Naive B cell (primary cell): ENCODE measurements at regions not wholly inside any gene's neighbourhood (a gene's known extent, or its start where the extent isn't known, plus 50 kb on each side); places are given as distances from the start of the nearest gene placed in this dataset.

Experiments
- ATAC-seq, 2 donors: fragments of 150-1000 bp; cut with Tn5 transposase; 2 replicates each; pipeline ENCODE4 v1.10.0; 2021; ENCODE audit warnings: low read depth in 2 of 2, mild to moderate bottlenecking in 2 of 2, moderate library complexity in 2 of 2
- DNase-seq: peaks from one replicate; pipeline ENCODE4 v3.0.0; 2022
- H3K27ac Mint-ChIP-seq, 6 donors: one replicate each; pipeline ENCODE4 v1.8.0; 2020 to 2022; ENCODE audit warnings: mild to moderate bottlenecking in 6 of 6, mixed read lengths in 6 of 6, moderate library complexity in 5 of 6, inconsistent platforms in 2 of 6
- H3K27me3 Mint-ChIP-seq, 3 donors: one replicate each; pipeline ENCODE4 v1.8.0; 2021 to 2022; ENCODE audit warnings: mixed read lengths in 3 of 3, mild to moderate bottlenecking in 1 of 3
- H3K36me3 Mint-ChIP-seq, 2 donors: one replicate each; pipeline ENCODE4 v1.8.0; 2020 to 2022; ENCODE audit warnings: mixed read lengths in 2 of 2, inconsistent platforms in 1 of 2, mild to moderate bottlenecking in 1 of 2
- H3K4me1 Mint-ChIP-seq, 3 donors: one replicate each; pipeline ENCODE4 v1.8.0; 2020 to 2022; ENCODE audit warnings: mixed read lengths in 3 of 3, inconsistent platforms in 1 of 3, mild to moderate bottlenecking in 1 of 3, moderate library complexity in 1 of 3
- H3K4me3 Mint-ChIP-seq, 8 donors: one replicate each; pipeline ENCODE4 v1.8.0; 2020 to 2022; ENCODE audit warnings: mild to moderate bottlenecking in 8 of 8, mixed read lengths in 8 of 8, moderate library complexity in 8 of 8, inconsistent platforms in 2 of 8
- H3K9me3 Mint-ChIP-seq, 7 donors: one replicate each; pipeline ENCODE4 v1.8.0; 2020 to 2022; ENCODE audit warnings: mixed read lengths in 7 of 7, mild to moderate bottlenecking in 5 of 7, inconsistent platforms in 2 of 7, moderate library complexity in 1 of 7

DNA sequence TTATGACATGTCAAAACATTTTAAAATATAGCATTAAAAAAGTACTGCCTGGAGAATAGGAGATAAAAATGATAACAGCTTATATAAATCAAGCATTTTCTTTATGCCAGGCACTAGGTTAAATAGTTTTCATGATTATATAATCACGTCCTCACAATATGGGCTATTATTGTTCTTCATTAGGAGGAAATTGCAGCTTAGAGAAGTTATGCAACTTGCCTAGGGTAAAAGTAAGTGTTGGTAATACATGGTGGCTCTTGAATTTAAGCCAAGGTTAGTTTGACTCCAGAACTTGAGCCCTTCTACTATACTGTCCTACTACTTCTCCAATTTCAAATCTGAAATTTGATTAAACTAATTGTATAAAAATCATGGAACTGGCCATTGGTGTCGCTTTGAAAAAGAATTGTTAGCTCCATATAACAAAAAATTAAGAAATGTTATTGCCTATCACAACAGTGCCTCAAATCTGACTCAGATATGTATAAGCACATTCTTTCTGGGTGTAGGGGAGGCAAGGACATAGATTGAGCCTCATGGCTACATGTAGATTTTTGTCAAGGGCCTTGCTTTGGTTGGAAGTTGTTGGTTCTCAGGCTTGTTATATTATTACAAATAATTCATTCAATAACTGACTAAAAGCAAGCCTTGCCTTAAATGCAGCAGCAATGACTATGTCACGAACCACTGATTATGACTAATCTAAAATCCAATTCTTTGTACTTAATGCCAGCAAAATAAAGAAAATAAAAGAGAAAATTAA lies 223.5 kb upstream of the DAB2 start:
- no peaks in the 10 kb centered on the region for H3K36me3 Mint-ChIP-seq
- DNase-seq (no peak), ATAC-seq (no peak)
- peaks cover 0 to 9% (median 0%) of the 10 kb centered on the region in 7 donors for H3K9me3 Mint-ChIP-seq
- H3K4me3 Mint-ChIP-seq = no peak overlapping the region
- H3K4me1 Mint-ChIP-seq = no peaks in the 10 kb centered on the region
- H3K27ac Mint-ChIP-seq = no peak overlapping the region
- peaks cover 0 to 15% (median 4%) of the 10 kb centered on the region in 3 donors for H3K27me3 Mint-ChIP-seq

DNA sequence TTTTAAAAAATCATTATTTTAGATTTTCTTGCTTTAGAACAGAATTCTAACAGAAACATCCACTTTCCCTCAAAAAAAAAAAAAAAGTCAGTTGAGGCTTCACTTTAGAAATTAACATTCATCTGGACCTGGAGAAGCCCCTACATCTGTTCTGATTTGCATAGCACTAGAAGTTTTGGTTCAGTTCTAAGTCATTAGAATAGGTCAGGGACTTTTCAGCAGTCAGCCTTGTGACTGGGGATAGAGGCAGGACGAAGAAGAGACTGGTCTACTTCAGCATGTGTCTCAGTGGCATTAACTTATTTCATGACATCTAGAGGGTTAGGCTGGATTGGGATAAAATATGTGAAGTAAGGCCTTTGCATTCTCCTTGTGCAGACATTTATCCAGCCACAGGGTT lies 215.8 kb upstream of the DAB2 start:
- ATAC-seq = no peak
- H3K27me3 Mint-ChIP-seq = peaks cover 0 to 9% (median 6%) of the 10 kb centered on the region in 3 donors

DNA sequence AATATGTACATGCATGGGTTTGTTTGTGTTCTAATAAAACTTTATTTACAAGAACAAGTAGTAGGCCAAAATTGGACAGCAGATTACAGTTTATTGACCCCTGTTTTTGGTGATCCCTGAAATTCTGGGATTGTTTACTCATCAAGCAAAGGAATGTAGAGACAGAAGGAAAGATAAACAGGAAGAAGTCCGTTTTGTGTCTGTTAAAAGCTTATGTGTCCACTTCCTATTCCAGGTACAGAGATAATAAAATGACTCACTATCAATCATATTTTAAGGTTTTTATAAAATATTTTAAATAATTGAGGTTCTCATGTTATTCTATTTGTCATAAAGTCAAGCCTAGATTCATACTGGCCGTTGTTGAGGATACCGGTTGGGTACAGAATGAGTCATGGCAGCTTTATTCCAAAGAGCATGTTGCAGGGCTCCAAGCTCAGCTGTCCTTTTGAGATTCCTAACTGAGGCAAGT lies 214.9 kb upstream of the DAB2 start:
- Mint-ChIP-seq H3K9me3 (no peaks in the 10 kb centered on the region), H3K36me3 (no peaks in the 10 kb centered on the region), H3K27ac (peak overlapping the region in 1 of 6 donors; percentile 16), H3K27me3 (peaks cover 0 to 9% (median 6%) of the 10 kb centered on the region in 3 donors), H3K4me1 (no peaks in the 10 kb centered on the region), H3K4me3 (no peak overlapping the region)
- DNase-seq (no peak), ATAC-seq (no peak)

More for the DNA sequence above, 215.8 kb upstream of the DAB2 start:
- H3K4me1 Mint-ChIP-seq = no peaks in the 10 kb centered on the region
- H3K4me3 Mint-ChIP-seq = no peak overlapping the region
- no peak overlapping the region for H3K27ac Mint-ChIP-seq
- no peaks in the 10 kb centered on the region for H3K36me3 Mint-ChIP-seq
- no peak for DNase-seq
- H3K9me3 Mint-ChIP-seq = no peaks in the 10 kb centered on the region

DNA sequence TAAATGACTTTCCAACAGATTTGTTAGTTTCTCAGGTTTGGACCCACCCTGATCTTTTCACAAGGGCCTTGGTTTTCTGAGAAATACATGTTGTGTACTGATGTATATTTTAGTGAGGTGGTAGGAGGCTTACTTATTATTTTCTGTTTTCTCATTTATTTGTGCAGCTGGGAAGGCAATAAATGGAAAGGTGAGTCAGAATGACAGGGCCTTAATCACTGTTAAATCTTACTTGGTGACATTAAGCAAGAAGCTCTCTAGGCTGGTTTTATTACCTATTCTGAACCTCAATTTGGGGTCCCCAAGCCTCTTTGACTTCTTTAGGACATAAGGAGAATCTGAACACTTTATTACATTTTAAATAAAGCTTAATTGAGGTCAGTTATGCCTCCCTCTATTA lies 214.0 kb upstream of the DAB2 start:
- no peak overlapping the region for H3K27ac Mint-ChIP-seq
- H3K36me3 Mint-ChIP-seq = no peaks in the 10 kb centered on the region
- no peaks in the 10 kb centered on the region for H3K4me1 Mint-ChIP-seq
- no peaks in the 10 kb centered on the region for H3K9me3 Mint-ChIP-seq
- peaks cover 0 to 4% (median 0%) of the 10 kb centered on the region in 3 donors for H3K27me3 Mint-ChIP-seq
- H3K4me3 Mint-ChIP-seq = no peak overlapping the region
- DNase-seq (no peak), ATAC-seq (no peak)

DNA sequence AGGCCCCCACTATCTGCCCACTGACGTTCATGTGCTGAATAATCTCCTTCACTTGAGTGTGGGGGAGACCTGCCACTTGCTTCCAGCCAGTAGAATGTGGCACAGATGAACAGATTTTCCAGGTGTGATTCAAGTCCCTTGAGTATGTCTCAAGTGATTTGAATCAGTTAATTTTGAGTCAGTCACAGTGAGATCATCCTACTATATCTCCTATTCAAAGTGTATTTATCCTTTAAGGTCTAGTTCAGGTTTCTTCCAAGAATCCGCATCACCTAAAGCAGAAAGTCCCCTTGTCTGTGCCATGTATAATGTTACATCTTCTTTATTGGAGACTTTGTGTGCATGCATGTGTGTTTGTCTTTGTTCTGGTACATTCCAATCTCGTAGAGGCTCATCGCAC lies 208.3 kb upstream of the DAB2 start:
- Mint-ChIP-seq H3K4me1 (no peaks in the 10 kb centered on the region), H3K4me3 (no peak overlapping the region), H3K27me3 (peaks cover 0 to 16% (median 7%) of the 10 kb centered on the region in 3 donors), H3K9me3 (peaks cover 0 to 6% (median 0%) of the 10 kb centered on the region in 7 donors), H3K36me3 (no peaks in the 10 kb centered on the region), H3K27ac (no peak overlapping the region)
- DNase-seq = no peak
- ATAC-seq = no peak

DNA sequence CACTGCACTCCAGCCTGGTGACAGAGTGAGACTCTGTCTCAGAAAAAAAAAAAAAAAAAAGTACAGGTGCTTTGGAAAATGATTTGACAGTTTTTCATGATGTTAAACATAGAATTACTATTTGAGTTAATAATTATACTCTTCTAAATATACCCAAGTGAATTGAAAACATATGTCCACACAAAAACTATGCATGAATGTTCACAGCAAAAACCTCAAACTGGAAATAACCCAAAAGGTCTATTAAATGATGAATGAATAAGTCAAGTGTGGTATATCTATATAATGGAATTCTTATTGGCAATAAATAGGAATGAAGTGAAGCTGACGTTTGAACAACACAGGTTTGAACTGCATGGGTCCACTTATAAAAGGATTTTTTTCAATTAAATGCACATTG lies 207.2 kb upstream of the DAB2 start:
- Mint-ChIP-seq H3K4me1 (no peaks in the 10 kb centered on the region), H3K27ac (no peak overlapping the region), H3K4me3 (no peak overlapping the region), H3K36me3 (no peaks in the 10 kb centered on the region), H3K27me3 (peaks cover 0 to 16% (median 13%) of the 10 kb centered on the region in 3 donors), H3K9me3 (peaks cover 0 to 6% (median 0%) of the 10 kb centered on the region in 7 donors)
- ATAC-seq (no peak), DNase-seq (no peak)

DNA sequence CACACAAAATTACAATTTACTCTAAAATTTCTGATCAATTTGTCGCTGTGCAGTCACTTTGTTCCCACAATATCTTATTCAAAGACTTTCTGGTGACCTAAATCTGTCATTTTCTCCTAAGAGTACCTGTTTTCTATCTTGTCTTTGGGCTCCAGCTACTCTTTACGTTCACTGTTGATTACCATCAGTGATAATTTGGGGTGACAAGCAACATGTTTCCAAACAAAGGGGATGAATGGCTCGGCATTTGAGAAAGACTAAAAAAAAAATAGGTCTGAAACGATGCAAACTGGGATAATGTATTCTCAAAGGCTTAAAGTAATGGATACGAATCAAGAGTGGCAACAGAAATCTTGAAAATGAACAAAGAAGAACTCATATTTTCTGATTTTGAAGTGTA lies 205.2 kb upstream of the DAB2 start:
- ATAC-seq (no peak), DNase-seq (no peak)
- Mint-ChIP-seq H3K4me1 (no peaks in the 10 kb centered on the region), H3K9me3 (peaks cover 0 to 6% (median 0%) of the 10 kb centered on the region in 7 donors), H3K4me3 (no peak overlapping the region), H3K36me3 (no peaks in the 10 kb centered on the region), H3K27me3 (peaks cover 0 to 21% (median 13%) of the 10 kb centered on the region in 3 donors), H3K27ac (no peak overlapping the region)

DNA sequence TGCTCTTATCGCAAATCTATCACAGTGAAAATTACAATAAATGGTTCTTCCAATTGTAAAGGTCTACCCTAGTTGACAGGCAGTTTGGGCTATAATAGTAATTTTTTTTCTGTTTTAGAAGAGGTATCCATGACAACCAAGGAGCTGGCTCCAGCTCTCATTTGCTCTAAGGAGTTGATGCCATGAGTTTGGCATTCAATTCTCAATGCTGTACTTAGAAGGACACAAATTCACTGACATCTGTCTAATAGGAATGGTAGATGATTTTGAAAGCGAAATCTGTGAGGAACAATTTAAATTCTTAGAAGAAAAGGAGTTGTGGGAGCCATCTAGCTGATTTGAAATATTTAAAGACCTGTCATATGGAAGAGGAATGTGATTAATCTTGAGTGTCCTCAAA lies 203.6 kb upstream of the DAB2 start:
- Mint-ChIP-seq H3K4me1 (no peaks in the 10 kb centered on the region), H3K36me3 (no peaks in the 10 kb centered on the region), H3K9me3 (peaks cover 0 to 6% (median 0%) of the 10 kb centered on the region in 7 donors), H3K27me3 (peaks cover 0 to 21% (median 13%) of the 10 kb centered on the region in 3 donors), H3K4me3 (no peak overlapping the region), H3K27ac (no peak overlapping the region)
- no peak for DNase-seq
- ATAC-seq = no peak

DNA sequence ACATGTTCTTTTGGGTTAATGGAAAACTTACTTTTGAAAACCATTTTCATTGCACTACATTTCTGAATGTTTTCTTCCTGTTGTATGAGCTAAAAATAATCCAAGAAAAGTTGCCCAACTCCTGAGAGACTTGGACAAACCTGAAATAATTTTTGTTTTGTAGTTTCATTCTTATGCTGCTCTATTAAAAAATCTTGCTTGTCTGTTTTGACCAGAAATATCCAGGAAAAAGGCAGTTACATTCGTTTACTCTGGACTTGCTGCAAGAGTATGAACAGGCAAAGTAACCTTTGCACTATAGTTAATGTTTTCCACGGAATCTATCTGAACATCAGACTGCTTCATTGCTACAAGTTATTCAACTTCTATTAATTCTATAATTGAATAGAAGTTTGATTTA lies 200.1 kb upstream of the DAB2 start:
- H3K4me3 Mint-ChIP-seq = no peak overlapping the region
- no peaks in the 10 kb centered on the region for H3K4me1 Mint-ChIP-seq
- H3K36me3 Mint-ChIP-seq = no peaks in the 10 kb centered on the region
- DNase-seq (no peak), ATAC-seq (no peak)
- H3K27ac Mint-ChIP-seq = no peak overlapping the region
- peaks cover 0 to 6% (median 0%) of the 10 kb centered on the region in 7 donors for H3K9me3 Mint-ChIP-seq
- peaks cover 0 to 17% (median 13%) of the 10 kb centered on the region in 3 donors for H3K27me3 Mint-ChIP-seq

DNA sequence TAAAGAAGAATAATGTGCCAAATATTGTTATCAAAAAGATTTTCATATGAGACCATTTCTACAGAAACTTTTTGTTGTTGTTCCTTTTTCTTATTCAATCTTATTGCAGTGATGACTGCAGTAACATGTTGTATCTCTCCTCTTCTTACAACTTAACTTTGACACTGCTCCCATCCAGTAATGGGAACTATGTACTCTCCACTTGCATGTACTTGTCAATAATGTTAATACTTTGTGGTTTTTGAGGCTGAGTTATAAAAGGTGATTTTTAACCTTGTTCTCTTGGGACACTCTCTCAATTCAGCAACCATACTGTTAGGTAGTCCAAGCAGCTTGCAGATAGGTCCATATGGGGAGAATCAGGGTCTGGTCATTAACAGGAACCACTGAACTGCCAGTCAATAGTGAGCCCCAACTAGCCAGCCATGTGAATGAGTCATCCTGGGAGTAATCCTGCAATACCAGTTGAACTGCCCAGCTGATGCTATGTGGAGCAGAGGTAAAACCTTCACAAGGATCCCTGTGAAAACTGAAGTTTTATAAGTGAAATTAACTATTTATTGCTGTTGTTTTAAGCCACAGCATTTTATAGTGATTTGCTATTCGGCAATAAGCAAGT lies 199.6 kb upstream of the DAB2 start:
- Mint-ChIP-seq H3K4me3 (no peak overlapping the region), H3K27me3 (peaks cover 0 to 14% (median 9%) of the 10 kb centered on the region in 3 donors), H3K9me3 (peaks cover 0 to 6% (median 0%) of the 10 kb centered on the region in 7 donors), H3K27ac (no peak overlapping the region), H3K4me1 (no peaks in the 10 kb centered on the region), H3K36me3 (no peaks in the 10 kb centered on the region)
- ATAC-seq = no peak
- no peak for DNase-seq

DNA sequence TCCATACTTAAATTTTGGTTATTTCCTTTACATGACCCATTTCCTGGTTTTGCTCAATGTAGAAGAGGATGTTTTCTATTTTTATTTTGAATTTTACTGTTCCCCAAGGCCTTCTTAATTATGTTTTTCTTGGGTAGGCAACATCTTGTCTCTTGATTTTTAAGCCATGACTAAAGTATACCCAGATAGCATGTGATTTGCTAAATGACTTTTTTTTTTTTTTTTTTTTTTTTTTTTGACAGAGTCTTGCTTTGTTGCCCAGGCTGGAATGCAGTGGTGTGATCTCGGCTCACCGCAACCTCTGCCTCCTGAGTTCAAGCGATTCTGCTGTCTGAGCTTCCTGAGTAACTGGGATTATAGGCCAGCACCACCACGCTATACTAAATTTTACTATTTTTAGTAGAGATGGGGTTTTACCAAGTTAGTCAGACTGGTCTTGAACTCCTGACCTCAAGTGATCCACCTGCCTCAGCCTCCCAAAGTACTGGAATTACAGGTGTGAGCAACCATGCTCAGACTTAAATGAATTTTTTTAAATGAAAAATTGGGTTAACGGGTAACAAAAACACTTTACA lies 198.6 kb upstream of the DAB2 start:
- no peak for DNase-seq
- Mint-ChIP-seq H3K36me3 (no peaks in the 10 kb centered on the region), H3K4me3 (no peak overlapping the region), H3K4me1 (no peaks in the 10 kb centered on the region), H3K9me3 (peaks cover 0 to 4% (median 0%) of the 10 kb centered on the region in 7 donors), H3K27ac (no peak overlapping the region), H3K27me3 (peaks cover 0 to 8% (median 6%) of the 10 kb centered on the region in 3 donors)
- ATAC-seq = no peak

DNA sequence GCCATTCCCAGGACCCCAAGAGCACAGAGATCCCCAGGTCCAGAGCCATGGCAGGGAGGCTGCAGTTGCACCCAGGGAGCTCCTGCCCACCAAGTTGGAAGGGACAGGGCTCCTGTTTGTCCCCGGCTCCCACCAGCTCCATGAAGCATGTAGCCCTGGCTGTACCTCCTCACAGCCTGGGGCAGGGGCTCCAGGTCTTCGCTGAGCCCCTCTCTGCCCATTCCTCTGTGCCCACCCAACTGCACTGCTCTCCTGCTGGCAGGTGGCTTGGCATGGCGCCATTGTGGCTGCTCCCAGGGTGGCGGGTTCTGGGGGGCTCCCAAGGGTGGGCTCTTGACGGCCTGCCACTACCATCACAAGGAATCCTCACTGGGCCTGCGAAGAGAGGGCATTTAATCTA lies 197.5 kb upstream of the DAB2 start:
- Mint-ChIP-seq H3K9me3 (peaks cover 0 to 2% (median 0%) of the 10 kb centered on the region in 7 donors), H3K36me3 (no peaks in the 10 kb centered on the region), H3K4me1 (no peaks in the 10 kb centered on the region), H3K4me3 (no peak overlapping the region), H3K27me3 (peaks cover 0 to 4% (median 2%) of the 10 kb centered on the region in 3 donors), H3K27ac (no peak overlapping the region)
- DNase-seq = no peak
- no peak for ATAC-seq

DNA sequence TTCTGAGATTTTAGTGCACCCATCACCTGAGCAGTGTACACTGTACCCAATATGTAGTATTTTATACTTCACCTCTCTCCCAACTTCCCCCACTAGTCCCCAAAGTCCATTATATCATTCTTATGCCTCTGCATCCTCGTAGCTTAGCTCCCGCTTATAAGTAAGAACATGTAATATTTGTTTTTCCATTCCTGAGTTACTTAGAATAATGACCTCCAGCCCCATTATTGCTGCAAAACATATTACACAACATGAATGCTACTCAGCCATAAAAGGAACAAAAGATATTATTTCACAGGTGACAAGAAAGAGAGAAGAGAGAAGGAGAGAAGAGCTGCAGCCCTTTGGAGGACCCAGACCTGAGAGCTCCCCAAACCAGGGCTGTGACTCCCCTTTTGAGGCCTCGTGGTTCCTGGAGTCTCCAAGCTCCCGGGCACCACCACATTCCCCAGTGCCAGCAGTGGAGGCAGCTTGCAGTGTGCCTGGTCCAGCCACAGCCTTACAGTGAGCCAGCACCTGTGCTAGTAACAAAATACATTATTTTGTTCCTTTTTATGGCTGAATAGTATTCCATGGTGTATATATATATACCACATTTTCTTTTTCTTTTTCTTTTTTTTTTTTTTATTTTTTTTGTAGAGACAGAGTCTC lies 194.5 kb upstream of the DAB2 start:
- ATAC-seq = no peak
- H3K27me3 Mint-ChIP-seq = no peaks in the 10 kb centered on the region
- no peaks in the 10 kb centered on the region for H3K36me3 Mint-ChIP-seq
- H3K4me3 Mint-ChIP-seq = no peak overlapping the region
- DNase-seq = no peak
- no peaks in the 10 kb centered on the region for H3K4me1 Mint-ChIP-seq
- H3K9me3 Mint-ChIP-seq = peaks cover 0 to 2% (median 0%) of the 10 kb centered on the region in 7 donors
- no peak overlapping the region for H3K27ac Mint-ChIP-seq
